ENCODE measurements at regions not wholly inside any gene's neighbourhood (a gene's known extent, or its start where the extent isn't known, plus 50 kb on each side); places are given as distances from the start of the nearest gene placed in this dataset.

- H4K91ac ChIP-seq (ENCODE audit: low read depth, low read length, poor library complexity): no peak overlapping the region
- H4K8ac ChIP-seq (ENCODE audit: low read depth, low read length): no peak overlapping the region
- H3K36me3 ChIP-seq (replicated peaks in 1 of 2; ENCODE audit: control insufficient read depth in 2 of 2, insufficient read depth in 2 of 2, low read length in 2 of 2): no peaks in the 10 kb centered on the region
- no peak overlapping the region for H2BK5ac ChIP-seq (ENCODE audit: low read length)
- no peak overlapping the region for H3K4me2 ChIP-seq (ENCODE audit: insufficient read depth, low read length, poor library complexity, severe bottlenecking)
- H3K18ac ChIP-seq (ENCODE audit: low read length): no peak overlapping the region
- H3K14ac ChIP-seq (ENCODE audit: low read length): no peak overlapping the region
- no peak overlapping the region for H2AFZ ChIP-seq (ENCODE audit: low read length)
- H3K23ac ChIP-seq (ENCODE audit: low read depth, low read length, poor library complexity): no peak overlapping the region
- no peak overlapping the region for H3K27ac ChIP-seq (replicated peaks; ENCODE audit: low read length)
- H3K4me3 ChIP-seq (ENCODE audit: low read length in 2 of 2): no peak overlapping the region
- H3K79me1 ChIP-seq (ENCODE audit: low read depth, low read length): no peaks in the 10 kb centered on the region
- no peak for DNase-seq (ENCODE audit: low spot score)
- H3K9ac ChIP-seq (ENCODE audit: low read depth, low read length, poor library complexity): no peak overlapping the region
- H3K4ac ChIP-seq (ENCODE audit: low read length): no peak overlapping the region
- no peaks in the 10 kb centered on the region for H3K9me3 ChIP-seq (replicated peaks in 1 of 2; ENCODE audit: control insufficient read depth in 2 of 2, insufficient read depth in 1 of 2, low read depth in 1 of 2, low read length in 2 of 2)
- no peak overlapping the region for H2BK120ac ChIP-seq (ENCODE audit: low read depth, low read length)
- no peaks in the 10 kb centered on the region for H3K27me3 ChIP-seq (ENCODE audit: control insufficient read depth in 3 of 3, insufficient read depth in 3 of 3, low read depth in 1 of 3, low read length in 3 of 3)
- peaks cover 0 to 6% of the 10 kb centered on the region in 2 donors for H3K4me1 ChIP-seq (ENCODE audit: control insufficient read depth in 2 of 2, insufficient read depth in 1 of 2, low read depth in 1 of 2, low read length in 2 of 2)
- no peak overlapping the region for H2BK15ac ChIP-seq (ENCODE audit: low read length)
- no peak overlapping the region for H2BK12ac ChIP-seq (ENCODE audit: low read length)
- H2AK5ac ChIP-seq (ENCODE audit: low read depth, low read length): no peak overlapping the region
Measured at GRCh38 chr12:79525357-79525756, 165.4 kb downstream of the PAWR start.

GRCh38 chr12:79524507-79525148, 166.1 kb downstream of the PAWR start:
- no peak for DNase-seq (ENCODE audit: low spot score)
- WGBS, 2 donors (ENCODE audit: extremely low coverage in 2 of 2, insufficient read length in 2 of 2, insufficient replicate concordance in 1 of 2): no CpG with 5 or more reads among the region's 6 CpGs
- no peak overlapping the region for H3K14ac ChIP-seq (ENCODE audit: low read length)
- H2AK5ac ChIP-seq (ENCODE audit: low read depth, low read length): no peak overlapping the region
- no peaks in the 10 kb centered on the region for H3K36me3 ChIP-seq (replicated peaks in 1 of 2; ENCODE audit: control insufficient read depth in 2 of 2, insufficient read depth in 2 of 2, low read length in 2 of 2)
- peaks cover 0 to 6% of the 10 kb centered on the region in 2 donors for H3K4me1 ChIP-seq (ENCODE audit: control insufficient read depth in 2 of 2, insufficient read depth in 1 of 2, low read depth in 1 of 2, low read length in 2 of 2)
- no peak overlapping the region for H3K27ac ChIP-seq (replicated peaks; ENCODE audit: low read length)
- H3K18ac ChIP-seq (ENCODE audit: low read length): peak overlapping the region; percentile 35
- no peak overlapping the region for H3K4ac ChIP-seq (ENCODE audit: low read length)
- H3K79me1 ChIP-seq (ENCODE audit: low read depth, low read length): no peaks in the 10 kb centered on the region
- H2BK120ac ChIP-seq (ENCODE audit: low read depth, low read length): no peak overlapping the region
- no peak overlapping the region for H4K8ac ChIP-seq (ENCODE audit: low read depth, low read length)
- H3K9me3 ChIP-seq (replicated peaks in 1 of 2; ENCODE audit: control insufficient read depth in 2 of 2, insufficient read depth in 1 of 2, low read depth in 1 of 2, low read length in 2 of 2): no peaks in the 10 kb centered on the region
- H4K91ac ChIP-seq (ENCODE audit: low read depth, low read length, poor library complexity): no peak overlapping the region
- no peak overlapping the region for H3K23ac ChIP-seq (ENCODE audit: low read depth, low read length, poor library complexity)
- no peak overlapping the region for H2AFZ ChIP-seq (ENCODE audit: low read length)
- H3K27me3 ChIP-seq (ENCODE audit: control insufficient read depth in 3 of 3, insufficient read depth in 3 of 3, low read depth in 1 of 3, low read length in 3 of 3): no peaks in the 10 kb centered on the region
- no peak overlapping the region for H2BK12ac ChIP-seq (ENCODE audit: low read length)
- H2BK15ac ChIP-seq (ENCODE audit: low read length): no peak overlapping the region
- no peak overlapping the region for H2BK5ac ChIP-seq (ENCODE audit: low read length)
- H3K4me3 ChIP-seq (ENCODE audit: low read length in 2 of 2): no peak overlapping the region
- no peak overlapping the region for H3K9ac ChIP-seq (ENCODE audit: low read depth, low read length, poor library complexity)
- H3K4me2 ChIP-seq (ENCODE audit: insufficient read depth, low read length, poor library complexity, severe bottlenecking): no peak overlapping the region

- Histone ChIP-seq H3K4ac (ENCODE audit: low read length) (no peak overlapping the region), H3K36me3 (replicated peaks in 1 of 2; ENCODE audit: control insufficient read depth in 2 of 2, insufficient read depth in 2 of 2, low read length in 2 of 2) (no peaks in the 10 kb centered on the region), H4K91ac (ENCODE audit: low read depth, low read length, poor library complexity) (no peak overlapping the region), H2BK5ac (ENCODE audit: low read length) (no peak overlapping the region), H2BK120ac (ENCODE audit: low read depth, low read length) (no peak overlapping the region), H4K8ac (ENCODE audit: low read depth, low read length) (no peak overlapping the region), H3K18ac (ENCODE audit: low read length) (no peak overlapping the region), H3K9me3 (replicated peaks in 1 of 2; ENCODE audit: control insufficient read depth in 2 of 2, insufficient read depth in 1 of 2, low read depth in 1 of 2, low read length in 2 of 2) (no peaks in the 10 kb centered on the region), H3K4me1 (ENCODE audit: control insufficient read depth in 2 of 2, insufficient read depth in 1 of 2, low read depth in 1 of 2, low read length in 2 of 2) (peaks cover 0 to 6% of the 10 kb centered on the region in 2 donors), H3K27ac (replicated peaks; ENCODE audit: low read length) (no peak overlapping the region), H2BK15ac (ENCODE audit: low read length) (no peak overlapping the region), H3K27me3 (ENCODE audit: control insufficient read depth in 3 of 3, insufficient read depth in 3 of 3, low read depth in 1 of 3, low read length in 3 of 3) (no peaks in the 10 kb centered on the region), H2AK5ac (ENCODE audit: low read depth, low read length) (no peak overlapping the region), H2AFZ (ENCODE audit: low read length) (no peak overlapping the region), H2BK12ac (ENCODE audit: low read length) (no peak overlapping the region), H3K4me3 (ENCODE audit: low read length in 2 of 2) (no peak overlapping the region), H3K9ac (ENCODE audit: low read depth, low read length, poor library complexity) (no peak overlapping the region), H3K79me1 (ENCODE audit: low read depth, low read length) (no peaks in the 10 kb centered on the region), H3K14ac (ENCODE audit: low read length) (no peak overlapping the region), H3K23ac (ENCODE audit: low read depth, low read length, poor library complexity) (no peak overlapping the region), H3K4me2 (ENCODE audit: insufficient read depth, low read length, poor library complexity, severe bottlenecking) (no peak overlapping the region)
- no peak for DNase-seq (ENCODE audit: low spot score)
- no CpG with 5 or more reads among the region's 2 CpGs for WGBS, 2 donors (ENCODE audit: extremely low coverage in 2 of 2, insufficient read length in 2 of 2, insufficient replicate concordance in 1 of 2)
Measured at GRCh38 chr12:79522989-79523386, 167.8 kb downstream of the PAWR start.

GRCh38 chr12:79522257-79522988, 168.3 kb downstream of the PAWR start:
- H2AK5ac ChIP-seq (ENCODE audit: low read depth, low read length): no peak overlapping the region
- H3K23ac ChIP-seq (ENCODE audit: low read depth, low read length, poor library complexity): no peak overlapping the region
- no peaks in the 10 kb centered on the region for H3K79me1 ChIP-seq (ENCODE audit: low read depth, low read length)
- H3K9ac ChIP-seq (ENCODE audit: low read depth, low read length, poor library complexity): no peak overlapping the region
- DNase-seq (ENCODE audit: low spot score): no peak
- H2BK120ac ChIP-seq (ENCODE audit: low read depth, low read length): no peak overlapping the region
- H3K4ac ChIP-seq (ENCODE audit: low read length): no peak overlapping the region
- H3K4me2 ChIP-seq (ENCODE audit: insufficient read depth, low read length, poor library complexity, severe bottlenecking): no peak overlapping the region
- H2AFZ ChIP-seq (ENCODE audit: low read length): no peak overlapping the region
- H3K4me3 ChIP-seq (ENCODE audit: low read length in 2 of 2): no peak overlapping the region
- WGBS, 2 donors (ENCODE audit: extremely low coverage in 2 of 2, insufficient read length in 2 of 2, insufficient replicate concordance in 1 of 2): no CpG with 5 or more reads among the region's 11 CpGs
- H4K91ac ChIP-seq (ENCODE audit: low read depth, low read length, poor library complexity): no peak overlapping the region
- H3K36me3 ChIP-seq (replicated peaks in 1 of 2; ENCODE audit: control insufficient read depth in 2 of 2, insufficient read depth in 2 of 2, low read length in 2 of 2): no peaks in the 10 kb centered on the region
- no peak overlapping the region for H4K8ac ChIP-seq (ENCODE audit: low read depth, low read length)
- H3K18ac ChIP-seq (ENCODE audit: low read length): no peak overlapping the region
- no peak overlapping the region for H3K27ac ChIP-seq (replicated peaks; ENCODE audit: low read length)
- H3K9me3 ChIP-seq (replicated peaks in 1 of 2; ENCODE audit: control insufficient read depth in 2 of 2, insufficient read depth in 1 of 2, low read depth in 1 of 2, low read length in 2 of 2): no peaks in the 10 kb centered on the region
- no peak overlapping the region for H2BK5ac ChIP-seq (ENCODE audit: low read length)
- peaks cover 0 to 6% of the 10 kb centered on the region in 2 donors for H3K4me1 ChIP-seq (ENCODE audit: control insufficient read depth in 2 of 2, insufficient read depth in 1 of 2, low read depth in 1 of 2, low read length in 2 of 2)
- no peak overlapping the region for H2BK12ac ChIP-seq (ENCODE audit: low read length)
- no peaks in the 10 kb centered on the region for H3K27me3 ChIP-seq (ENCODE audit: control insufficient read depth in 3 of 3, insufficient read depth in 3 of 3, low read depth in 1 of 3, low read length in 3 of 3)
- no peak overlapping the region for H2BK15ac ChIP-seq (ENCODE audit: low read length)
- no peak overlapping the region for H3K14ac ChIP-seq (ENCODE audit: low read length)
